ENCODE measurements at regions not wholly inside any gene's neighbourhood (a gene's known extent, or its start where the extent isn't known, plus 50 kb on each side); places are given as distances from the start of the nearest gene placed in this dataset.

GRCh38 chr10:29028486-29028885, 260.4 kb upstream of the LYZL1 start:
- DNase-seq (ENCODE audit: low spot score) = no peak

GRCh38 chr10:29030900-29031299, 258.0 kb upstream of the LYZL1 start:
- DNase-seq (ENCODE audit: low spot score) = no peak

- no peak for DNase-seq (ENCODE audit: low spot score)
Observed at GRCh38 chr10:29032169-29032568, 256.7 kb upstream of the LYZL1 start.

- no peak for DNase-seq (ENCODE audit: low spot score)
Observed at GRCh38 chr10:29033311-29033940, 255.4 kb upstream of the LYZL1 start.

GRCh38 chr10:29034592-29034991, 254.3 kb upstream of the LYZL1 start:
- DNase-seq (ENCODE audit: low spot score) = no peak

- DNase-seq (ENCODE audit: low spot score) = no peak
Observed at GRCh38 chr10:29035721-29036120, 253.1 kb upstream of the LYZL1 start.

- no peak for DNase-seq (ENCODE audit: low spot score)
Observed at GRCh38 chr10:29037348-29038113, 251.3 kb upstream of the LYZL1 start.

- no peak for DNase-seq (ENCODE audit: low spot score)
Observed at GRCh38 chr10:29039091-29039490, 249.8 kb upstream of the LYZL1 start.

- DNase-seq (ENCODE audit: low spot score) = no peak
Observed at GRCh38 chr10:29039677-29040189, 249.1 kb upstream of the LYZL1 start.

- DNase-seq (ENCODE audit: low spot score) = no peak
Observed at GRCh38 chr10:29041616-29042015, 247.3 kb upstream of the LYZL1 start.

- no peak for DNase-seq (ENCODE audit: low spot score)
Observed at GRCh38 chr10:29048506-29048905, 240.4 kb upstream of the LYZL1 start.

GRCh38 chr10:29050081-29050480, 238.8 kb upstream of the LYZL1 start:
- DNase-seq (ENCODE audit: low spot score) = no peak

GRCh38 chr10:29055101-29055500, 233.8 kb upstream of the LYZL1 start:
- no peak for DNase-seq (ENCODE audit: low spot score)

GRCh38 chr10:29056729-29057128, 232.1 kb upstream of the LYZL1 start:
- no peak for DNase-seq (ENCODE audit: low spot score)

GRCh38 chr10:29057822-29058331, 231.0 kb upstream of the LYZL1 start:
- no peak for DNase-seq (ENCODE audit: low spot score)

GRCh38 chr10:29063806-29064644, 224.8 kb upstream of the LYZL1 start:
- DNase-seq (ENCODE audit: low spot score) = no peak

- DNase-seq (ENCODE audit: low spot score) = no peak
Observed at GRCh38 chr10:29064680-29065079, 224.2 kb upstream of the LYZL1 start.

- DNase-seq (ENCODE audit: low spot score) = no peak
Observed at GRCh38 chr10:29067161-29067560, 221.7 kb upstream of the LYZL1 start.

GRCh38 chr10:29067628-29068027, 221.2 kb upstream of the LYZL1 start:
- DNase-seq (ENCODE audit: low spot score) = no peak

- no peak for DNase-seq (ENCODE audit: low spot score)
Observed at GRCh38 chr10:29068302-29068701, 220.6 kb upstream of the LYZL1 start.

GRCh38 chr10:29068966-29069365, 219.9 kb upstream of the LYZL1 start:
- no peak for DNase-seq (ENCODE audit: low spot score)

- DNase-seq (ENCODE audit: low spot score) = no peak
Observed at GRCh38 chr10:29069941-29070340, 218.9 kb upstream of the LYZL1 start.

Measured in HuH-7.5 (cell line).